ENCODE measurements at regions not wholly inside any gene's neighbourhood (a gene's known extent, or its start where the extent isn't known, plus 50 kb on each side); places are given as distances from the start of the nearest gene placed in this dataset.

- TF ChIP-seq YY1 (IDR thresholded peaks at IDR 0.05; ENCODE audit: low read depth) (no peak), TEAD4 (IDR thresholded peaks at IDR 0.05) (no peak), NFIC (IDR thresholded peaks at IDR 0.05) (no peak), EP300 (IDR thresholded peaks at IDR 0.05; ENCODE audit: borderline replicate concordance) (no peak), FOXM1 (IDR thresholded peaks at IDR 0.05; ENCODE audit: borderline replicate concordance, low read depth) (no peak), CREB1 (IDR thresholded peaks at IDR 0.05; ENCODE audit: low read depth) (no peak), ZBTB7A (IDR thresholded peaks at IDR 0.05; ENCODE audit: low read depth) (no peak), MAX (IDR thresholded peaks at IDR 0.05) (no peak), REST (IDR thresholded peaks at IDR 0.05; ENCODE audit: low read depth) (no peak), EGR1 (IDR thresholded peaks at IDR 0.05) (no peak), CEBPB (IDR thresholded peaks at IDR 0.05) (no peak), TAF1 (IDR thresholded peaks at IDR 0.05; ENCODE audit: low read depth) (no peak), TCF12 (IDR thresholded peaks at IDR 0.05; ENCODE audit: low read depth) (no peak), RAD21 (IDR thresholded peaks at IDR 0.05; ENCODE audit: low read depth) (no peak)
- TF ChIP-seq, protein P1, sequence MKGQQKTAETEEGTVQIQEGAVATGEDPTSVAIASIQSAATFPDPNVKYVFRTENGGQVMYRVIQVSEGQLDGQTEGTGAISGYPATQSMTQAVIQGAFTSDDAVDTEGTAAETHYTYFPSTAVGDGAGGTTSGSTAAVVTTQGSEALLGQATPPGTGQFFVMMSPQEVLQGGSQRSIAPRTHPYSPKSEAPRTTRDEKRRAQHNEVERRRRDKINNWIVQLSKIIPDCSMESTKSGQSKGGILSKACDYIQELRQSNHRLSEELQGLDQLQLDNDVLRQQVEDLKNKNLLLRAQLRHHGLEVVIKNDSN (IDR thresholded peaks at IDR 0.05): no peak
These were observed 201.2 kb upstream of the SEMA3E start for GRCh38 chr7:83850125-83850524.

- TF ChIP-seq ZBTB7A (IDR thresholded peaks at IDR 0.05; ENCODE audit: low read depth) (no peak), FOXM1 (IDR thresholded peaks at IDR 0.05; ENCODE audit: borderline replicate concordance, low read depth) (no peak), CEBPB (IDR thresholded peaks at IDR 0.05) (no peak)
- TF ChIP-seq, protein P1 (IDR thresholded peaks at IDR 0.05): no peak
These were observed 200.2 kb upstream of the SEMA3E start for GRCh38 chr7:83849131-83849530.

GRCh38 chr7:83842894-83843293 lies 194.0 kb upstream of the SEMA3E start:
- TF ChIP-seq TEAD4 (IDR thresholded peaks at IDR 0.05): no peak
- no peak for TF ChIP-seq EP300 (IDR thresholded peaks at IDR 0.05; ENCODE audit: borderline replicate concordance)
- no peak for TF ChIP-seq ZBTB7A (IDR thresholded peaks at IDR 0.05; ENCODE audit: low read depth)
- no peak for TF ChIP-seq YY1 (IDR thresholded peaks at IDR 0.05; ENCODE audit: low read depth)
- TF ChIP-seq CREB1 (IDR thresholded peaks at IDR 0.05; ENCODE audit: low read depth): no peak
- no peak for TF ChIP-seq TCF12 (IDR thresholded peaks at IDR 0.05; ENCODE audit: low read depth)
- no peak for TF ChIP-seq REST (IDR thresholded peaks at IDR 0.05; ENCODE audit: low read depth)
- TF ChIP-seq CEBPB (IDR thresholded peaks at IDR 0.05): no peak
- TF ChIP-seq EGR1 (IDR thresholded peaks at IDR 0.05): no peak
- no peak for TF ChIP-seq TAF1 (IDR thresholded peaks at IDR 0.05; ENCODE audit: low read depth)

DNA sequence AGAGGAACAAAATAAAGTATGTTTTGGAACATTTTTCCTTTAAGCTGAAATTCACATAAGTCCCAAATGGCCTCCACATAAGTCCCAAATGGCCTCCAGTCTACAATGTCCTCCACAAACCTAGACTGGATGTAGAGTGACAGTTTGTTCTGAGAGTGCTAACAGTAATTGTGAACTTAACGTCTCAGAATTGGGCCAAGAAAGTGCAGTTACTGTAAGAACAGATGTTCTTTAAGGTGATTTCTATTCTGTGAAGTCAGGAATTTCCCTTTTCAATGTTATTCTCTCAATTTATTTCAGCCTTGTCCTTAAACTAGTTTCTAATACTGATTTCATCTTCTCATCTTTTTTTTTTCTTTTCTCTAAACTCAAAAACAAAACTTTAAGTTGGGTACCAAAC lies 188.7 kb upstream of the SEMA3E start:
- TF ChIP-seq MAX (IDR thresholded peaks at IDR 0.05): no peak
- TF ChIP-seq CEBPB (IDR thresholded peaks at IDR 0.05): no peak
- no peak for TF ChIP-seq TEAD4 (IDR thresholded peaks at IDR 0.05)
- TF ChIP-seq EP300 (IDR thresholded peaks at IDR 0.05; ENCODE audit: borderline replicate concordance): no peak
- no peak for TF ChIP-seq NFIC (IDR thresholded peaks at IDR 0.05)
- no peak for TF ChIP-seq FOXM1 (IDR thresholded peaks at IDR 0.05; ENCODE audit: borderline replicate concordance, low read depth)
- no peak for TF ChIP-seq TCF12 (IDR thresholded peaks at IDR 0.05; ENCODE audit: low read depth)
- TF ChIP-seq TAF1 (IDR thresholded peaks at IDR 0.05; ENCODE audit: low read depth): no peak
- TF ChIP-seq ZBTB7A (IDR thresholded peaks at IDR 0.05; ENCODE audit: low read depth): no peak
- no peak for TF ChIP-seq YY1 (IDR thresholded peaks at IDR 0.05; ENCODE audit: low read depth)
- TF ChIP-seq, protein P1 (IDR thresholded peaks at IDR 0.05): no peak
- no peak for TF ChIP-seq RAD21 (IDR thresholded peaks at IDR 0.05; ENCODE audit: low read depth)
- no peak for TF ChIP-seq CREB1 (IDR thresholded peaks at IDR 0.05; ENCODE audit: low read depth)
- no peak for TF ChIP-seq EGR1 (IDR thresholded peaks at IDR 0.05)

- TF ChIP-seq, protein P1 (IDR thresholded peaks at IDR 0.05): no peak
- TF ChIP-seq CEBPB (IDR thresholded peaks at IDR 0.05) (no peak), TEAD4 (IDR thresholded peaks at IDR 0.05) (no peak), TAF1 (IDR thresholded peaks at IDR 0.05; ENCODE audit: low read depth) (no peak), CREB1 (IDR thresholded peaks at IDR 0.05; ENCODE audit: low read depth) (no peak), EGR1 (IDR thresholded peaks at IDR 0.05) (no peak), MAX (IDR thresholded peaks at IDR 0.05) (no peak), TCF12 (IDR thresholded peaks at IDR 0.05; ENCODE audit: low read depth) (no peak), ZBTB7A (IDR thresholded peaks at IDR 0.05; ENCODE audit: low read depth) (no peak), FOXM1 (IDR thresholded peaks at IDR 0.05; ENCODE audit: borderline replicate concordance, low read depth) (no peak)
These were observed 187.1 kb upstream of the SEMA3E start for GRCh38 chr7:83836028-83836427.

Measured in Ishikawa (cell line).